HepG2 (cell line): ENCODE measurements at regions not wholly inside any gene's neighbourhood (a gene's known extent, or its start where the extent isn't known, plus 50 kb on each side); places are given as distances from the start of the nearest gene placed in this dataset.

Source experiments
- CEBPB ChIP-seq: IDR thresholded peaks from 2 replicates; pipeline ENCODE4 v1.6.1; 2011; ENCODE audit warnings: low read depth, low read length, improper control_type of control experiment, borderline replicate concordance
- CERS6 ChIP-seq: sonication (generic); formaldehyde crosslinking; IDR thresholded peaks from 2 replicates; pipeline ENCODE4 v1.5.0; 2020; ENCODE audit warnings: missing genetic modification reagents
- CREBL2 ChIP-seq: sonication (generic); formaldehyde crosslinking; IDR thresholded peaks from 2 replicates; pipeline ENCODE4 v1.8.1; 2023; ENCODE audit warnings: missing genetic modification reagents, mild to moderate bottlenecking, borderline replicate concordance
- HDAC2 ChIP-seq: sonication (generic); formaldehyde crosslinking; IDR thresholded peaks from 2 replicates; pipeline ENCODE4 v1.4.0; 2020; ENCODE audit warnings: missing genetic modification reagents
- HNRNPL ChIP-seq: fragments of 200-400 bp; formaldehyde crosslinking; IDR thresholded peaks from 2 replicates; pipeline ENCODE4 v1.6.1; 2017; ENCODE audit warnings: mild to moderate bottlenecking, low read depth, low read length
- IKZF1 ChIP-seq: fragments of 450-650 bp; IDR thresholded peaks from 2 replicates; pipeline ENCODE4 v1.7.1; 2016
- KDM5B ChIP-seq: sonication (generic); formaldehyde crosslinking; IDR thresholded peaks from 2 replicates; pipeline ENCODE4 v1.4.0; 2020; ENCODE audit warnings: missing genetic modification reagents, mild to moderate bottlenecking, borderline replicate concordance
- MLXIP ChIP-seq: sonication (generic); formaldehyde crosslinking; IDR thresholded peaks from 2 replicates; pipeline ENCODE4 v1.9.0; 2021; ENCODE audit warnings: missing genetic modification reagents, borderline replicate concordance
- NCOA5 ChIP-seq: sonication (generic); formaldehyde crosslinking; IDR thresholded peaks from 2 replicates; pipeline ENCODE4 v1.4.0; 2020; ENCODE audit warnings: missing genetic modification reagents
- NR1H2 ChIP-seq: sonication (generic); formaldehyde crosslinking; IDR thresholded peaks from 2 replicates; pipeline ENCODE4 v1.8.1; 2022; ENCODE audit warnings: low read depth, missing genetic modification reagents, borderline replicate concordance
- PHF8 ChIP-seq: sonication (generic); formaldehyde crosslinking; IDR thresholded peaks from 2 replicates; pipeline ENCODE4 v1.5.0; 2020; ENCODE audit warnings: missing genetic modification reagents
- PLSCR1 ChIP-seq: sonication (generic); formaldehyde crosslinking; IDR thresholded peaks from 2 replicates; pipeline ENCODE4 v1.5.0; 2020; ENCODE audit warnings: missing genetic modification reagents, mild to moderate bottlenecking, borderline replicate concordance
- PRDM10 ChIP-seq: sonication (generic); formaldehyde crosslinking; IDR thresholded peaks from 2 replicates; pipeline ENCODE4 v1.4.0; 2020; ENCODE audit warnings: low read depth, missing genetic modification reagents
- REL ChIP-seq: sonication (generic); formaldehyde crosslinking; conservative IDR thresholded peaks from 2 replicates; pipeline ENCODE4 v1.8.0; 2022; ENCODE audit warnings: mild to moderate bottlenecking, missing genetic modification reagents, moderate library complexity
- SKIL ChIP-seq: sonication (generic); formaldehyde crosslinking; IDR thresholded peaks from 2 replicates; pipeline ENCODE4 v1.8.0; 2022; ENCODE audit warnings: missing genetic modification reagents, mild to moderate bottlenecking, moderate library complexity, borderline replicate concordance
- SYNCRIP ChIP-seq: fragments of 200-400 bp; formaldehyde crosslinking; IDR thresholded peaks from 2 replicates; pipeline ENCODE4 v1.6.1; 2018; ENCODE audit warnings: mild to moderate bottlenecking, low read depth, low read length; ENCODE audit not compliant: insufficient read depth
- ZNF207 ChIP-seq: fragments of 450-650 bp; IDR thresholded peaks from 2 replicates; pipeline ENCODE4 v1.6.1; 2016; ENCODE audit warnings: antibody characterized with exemption, borderline replicate concordance
- ZNF577 ChIP-seq: sonication (generic); formaldehyde crosslinking; IDR thresholded peaks from 2 replicates; pipeline ENCODE4 v1.4.0; 2020; ENCODE audit warnings: mild to moderate bottlenecking, low read depth, missing genetic modification reagents, borderline replicate concordance
- ZNF746 ChIP-seq: sonication (generic); formaldehyde crosslinking; IDR thresholded peaks from 2 replicates; pipeline ENCODE4 v1.8.0; 2022; ENCODE audit warnings: mild to moderate bottlenecking, missing genetic modification reagents

- no peak for TF ChIP-seq SYNCRIP
- 0 out of 2 replicates have a peak, but pooled peaks have one; percentile 47 for TF ChIP-seq PRDM10
- no peak for TF ChIP-seq REL (CRISPR knock-in tag)
- peak; percentile 100 for TF ChIP-seq HDAC2 (CRISPR knock-in tag)
- 0 out of 2 replicates have a peak, but pooled peaks have one; percentile 43 for TF ChIP-seq PHF8 (CRISPR knock-in tag)
- TF ChIP-seq NCOA5 (CRISPR knock-in tag): no peak
- no peak for TF ChIP-seq ZNF577
- no peak for TF ChIP-seq NR1H2 (CRISPR knock-in tag)
- TF ChIP-seq CREBL2 (CRISPR knock-in tag): no peak
- no peak for TF ChIP-seq ZNF207
- peak; percentile 96 for TF ChIP-seq ZNF746 (CRISPR knock-in tag)
- TF ChIP-seq PLSCR1 (CRISPR knock-in tag): no peak
- peak; percentile 70; the same call in 1 of the 2 replicates for TF ChIP-seq CEBPB
- TF ChIP-seq KDM5B: peak; percentile 79; the same call in 1 of the 2 replicates
- TF ChIP-seq MLXIP: peak; percentile 74; the same call in 1 of the 2 replicates
- peak; percentile 87 for TF ChIP-seq SKIL
- no peak for TF ChIP-seq IKZF1
- TF ChIP-seq HNRNPL: no peak
- TF ChIP-seq CERS6 (CRISPR knock-in tag): no peak
Observed at GRCh38 chr2:84293791-84294380, 165.2 kb downstream of the SUCLG1 start (continued).
